ENCODE measurements at regions not wholly inside any gene's neighbourhood (a gene's known extent, or its start where the extent isn't known, plus 50 kb on each side); places are given as distances from the start of the nearest gene placed in this dataset.

DNA sequence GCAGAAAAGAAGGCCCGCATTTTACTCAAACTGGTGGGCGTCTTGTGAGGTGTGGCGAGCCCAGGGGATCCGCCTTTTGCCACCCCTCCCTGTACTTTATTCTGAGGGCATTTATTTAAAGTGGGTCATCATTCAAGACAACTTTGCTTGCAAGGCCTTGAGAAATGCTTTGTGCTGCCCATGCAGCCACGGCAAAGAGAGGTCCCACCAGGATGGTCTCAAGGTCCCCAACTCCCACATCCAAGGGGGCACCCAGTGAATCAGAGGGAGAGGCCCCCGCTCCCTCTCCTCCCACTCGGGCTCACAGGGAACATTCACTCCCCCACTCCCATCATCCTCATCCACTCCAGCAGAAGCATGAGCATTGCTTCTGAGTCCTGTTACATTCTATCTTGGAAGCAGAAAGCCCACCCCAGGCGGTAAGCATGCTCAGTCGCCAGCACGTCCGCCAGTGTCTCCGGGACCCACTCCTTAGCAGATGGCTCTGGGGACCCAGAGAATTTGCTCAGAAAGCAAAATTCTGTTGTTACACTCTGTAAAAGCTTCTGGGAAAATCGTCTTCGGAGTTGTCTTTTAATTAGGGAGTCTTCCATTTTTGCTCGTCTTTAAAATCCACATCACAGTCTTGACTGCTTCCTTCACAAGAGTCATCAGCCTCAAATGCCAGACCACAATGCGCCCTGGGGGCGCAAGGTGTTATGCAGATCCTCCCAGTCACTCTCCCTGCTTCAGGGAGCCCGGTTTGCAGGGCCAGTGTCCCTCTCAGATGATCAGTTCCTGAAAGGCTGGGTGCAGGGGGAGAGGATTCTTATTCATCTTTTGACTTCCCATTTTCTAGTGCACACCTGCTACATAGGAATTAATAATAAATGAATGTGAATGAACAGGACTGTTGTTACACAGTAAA is 99.4 kb upstream of the NCK2 start:
- TF ChIP-seq CTCF (IDR thresholded peaks at IDR 0.05) (no peak), POLR2AphosphoS5 (IDR thresholded peaks at IDR 0.05) (no peak), POLR2A (IDR thresholded peaks at IDR 0.05) (no peak), EP300 (IDR thresholded peaks at IDR 0.05) (no peak)

Data from gastroesophageal sphincter (tissue), 3 donors.